Choroid plexus epithelial cell (primary cell): ENCODE measurements at regions not wholly inside any gene's neighbourhood (a gene's known extent, or its start where the extent isn't known, plus 50 kb on each side); places are given as distances from the start of the nearest gene placed in this dataset.

ENCODE experiments used
- DNase-seq: peaks from one replicate; pipeline ENCODE4 v3.0.0-alpha.2; 2010; ENCODE audit warnings: low read depth
- H3K4me3 ChIP-seq: 2 replicates; pipeline ENCODE4 v1.5.1; 2011; ENCODE audit warnings: low read depth, mild to moderate bottlenecking, control low read depth, low read length, moderate library complexity
- CTCF ChIP-seq: conservative IDR thresholded peaks from 2 replicates; pipeline ENCODE4 v1.5.1; 2011; ENCODE audit warnings: low read depth, mild to moderate bottlenecking, control low read depth, inconsistent platforms, low read length, moderate library complexity

GRCh38 chr3:43183456-43183855 lies 77.6 kb upstream of the POMGNT2 start:
- DNase-seq = peak; percentile 32
- no peak for TF ChIP-seq CTCF
- H3K4me3 ChIP-seq = no peak overlapping the region

- no peak overlapping the region for H3K4me3 ChIP-seq
- no peak for TF ChIP-seq CTCF
- DNase-seq = no peak
Measured at GRCh38 chr3:43181202-43181821, 75.4 kb upstream of the POMGNT2 start.

- H3K4me3 ChIP-seq = no peak overlapping the region
- no peak for TF ChIP-seq CTCF
- DNase-seq = no peak
Measured at GRCh38 chr3:43180694-43181093, 74.8 kb upstream of the POMGNT2 start.

GRCh38 chr3:43180027-43180426 lies 74.1 kb upstream of the POMGNT2 start:
- DNase-seq = peak; percentile 98
- no peak overlapping the region for H3K4me3 ChIP-seq
- TF ChIP-seq CTCF = no peak

GRCh38 chr3:43178891-43179366 lies 73.0 kb upstream of the POMGNT2 start:
- no peak for TF ChIP-seq CTCF
- peak; percentile 51 for DNase-seq
- H3K4me3 ChIP-seq = no peak overlapping the region

- no peak overlapping the region for H3K4me3 ChIP-seq
- TF ChIP-seq CTCF = no peak
- no peak for DNase-seq
Measured at GRCh38 chr3:43177085-43177484, 71.2 kb upstream of the POMGNT2 start.

- TF ChIP-seq CTCF = no peak
- no peak for DNase-seq
- H3K4me3 ChIP-seq = no peak overlapping the region
Measured at GRCh38 chr3:43176666-43177065, 70.8 kb upstream of the POMGNT2 start.
